ENCODE measurements at regions not wholly inside any gene's neighbourhood (a gene's known extent, or its start where the extent isn't known, plus 50 kb on each side); places are given as distances from the start of the nearest gene placed in this dataset.

DNA sequence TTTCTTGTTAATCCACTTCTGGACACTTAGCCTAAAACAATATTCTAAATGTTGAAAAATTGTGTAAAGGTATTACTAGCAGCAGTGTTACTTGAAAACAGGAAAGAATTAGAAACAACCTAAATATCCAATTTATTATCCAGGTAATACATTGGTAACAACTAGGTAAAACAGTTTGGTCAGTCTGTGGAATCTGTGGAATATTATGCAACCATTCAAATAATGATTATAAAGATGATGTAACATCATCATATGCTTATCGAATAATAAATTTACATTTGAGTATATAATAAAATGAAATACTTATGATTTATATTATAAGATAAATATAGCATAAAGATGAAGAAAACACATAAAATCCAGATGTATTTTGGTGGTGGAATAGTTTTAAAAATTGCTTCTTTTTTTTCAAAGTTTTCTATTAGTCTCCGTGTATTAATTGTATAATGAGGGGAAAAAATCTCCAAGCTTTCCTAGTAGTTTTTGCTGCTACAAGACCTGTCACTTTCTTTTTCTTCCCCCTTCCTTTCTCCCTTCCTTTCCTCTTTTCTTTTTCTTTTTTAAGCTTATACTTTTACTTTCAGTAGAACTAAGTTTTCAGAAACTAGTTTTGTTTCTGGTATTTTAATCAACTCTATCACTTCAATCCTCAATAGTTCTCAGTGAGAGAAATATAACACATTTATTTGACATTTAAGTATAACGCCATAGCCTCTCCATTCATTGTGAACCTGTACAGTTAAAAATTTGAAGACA is 197.8 kb upstream of the HMCN1 start:
- no peak for DNase-seq
- POLR2A ChIA-PET, result interaction anchor here (0.8 kb wide), 1 partner anchor 15 kb away, joined by 3 read pairs; no protein-coding TSS in a partner anchor
- no peak overlapping the region for H3K4me3 ChIP-seq (ENCODE audit: control insufficient read depth in 1 of 7, extremely low read depth in 1 of 7, insufficient read depth in 4 of 7, low read depth in 2 of 7, low read length in 6 of 7)
- no peaks in the 10 kb centered on the region for H3K9me3 ChIP-seq (ENCODE audit: control extremely low read depth in 1 of 5, control insufficient read depth in 4 of 5, insufficient read depth in 2 of 5, low read depth in 1 of 5, low read length in 4 of 5)
- no peaks in the 10 kb centered on the region for H3K36me3 ChIP-seq (ENCODE audit: control insufficient read depth in 4 of 4, insufficient read depth in 4 of 4, low read length in 3 of 4)
- H3K27me3 ChIP-seq (replicated peaks in 2 of 5; ENCODE audit: control insufficient read depth in 4 of 5, insufficient read depth in 5 of 5, low read length in 4 of 5), result no peaks in the 10 kb centered on the region
- CTCF ChIA-PET, result no interaction called here
- no CpG with 5 or more reads among the region's 3 CpGs for WGBS (ENCODE audit: insufficient coverage)
- H3K4me1 ChIP-seq (ENCODE audit: control extremely low read depth in 1 of 4, control insufficient read depth in 4 of 4, insufficient read depth in 4 of 4, low read length in 3 of 4), result peaks cover 0 to 5% (median 2%) of the 10 kb centered on the region in 4 experiments
- H3K27ac ChIP-seq (ENCODE audit: insufficient read depth in 1 of 2, low read depth in 1 of 2, low read length in 2 of 2, poor library complexity in 1 of 2, severe bottlenecking in 2 of 2), result no peak overlapping the region

DNA sequence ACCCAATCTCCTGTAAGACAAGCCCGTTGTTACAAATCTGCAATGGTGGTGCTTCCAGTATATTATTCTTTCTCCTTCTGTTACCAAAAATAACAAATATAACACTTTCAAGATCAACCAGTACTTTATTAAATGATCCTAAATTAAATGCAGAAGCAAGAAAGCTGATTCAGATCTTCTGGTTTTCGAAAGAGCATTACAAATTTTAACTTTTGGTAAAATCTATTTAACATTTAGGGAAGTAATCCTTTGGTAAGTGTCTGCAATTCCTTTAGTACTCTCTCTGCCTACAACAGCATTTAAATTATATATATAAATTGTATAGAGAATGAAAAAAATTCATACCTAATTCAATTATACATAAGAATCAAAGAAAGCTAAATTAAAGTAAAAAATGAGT is 198.6 kb upstream of the HMCN1 start:
- no peak for DNase-seq
- POLR2A ChIA-PET, result no interaction called here
- Histone ChIP-seq H3K36me3 (ENCODE audit: control insufficient read depth in 4 of 4, insufficient read depth in 4 of 4, low read length in 3 of 4) (no peaks in the 10 kb centered on the region), H3K4me1 (ENCODE audit: control extremely low read depth in 1 of 4, control insufficient read depth in 4 of 4, insufficient read depth in 4 of 4, low read length in 3 of 4) (peaks cover 0 to 5% (median 2%) of the 10 kb centered on the region in 4 experiments), H3K9me3 (ENCODE audit: control extremely low read depth in 1 of 5, control insufficient read depth in 4 of 5, insufficient read depth in 2 of 5, low read depth in 1 of 5, low read length in 4 of 5) (no peaks in the 10 kb centered on the region), H3K27ac (ENCODE audit: insufficient read depth in 1 of 2, low read depth in 1 of 2, low read length in 2 of 2, poor library complexity in 1 of 2, severe bottlenecking in 2 of 2) (no peak overlapping the region), H3K4me3 (ENCODE audit: control insufficient read depth in 1 of 7, extremely low read depth in 1 of 7, insufficient read depth in 4 of 7, low read depth in 2 of 7, low read length in 6 of 7) (no peak overlapping the region), H3K27me3 (replicated peaks in 2 of 5; ENCODE audit: control insufficient read depth in 4 of 5, insufficient read depth in 5 of 5, low read length in 4 of 5) (no peaks in the 10 kb centered on the region)
- WGBS (ENCODE audit: insufficient coverage), result 100% methylated on average over 1 of the region's 2 CpGs
- CTCF ChIA-PET, result no interaction called here

DNA sequence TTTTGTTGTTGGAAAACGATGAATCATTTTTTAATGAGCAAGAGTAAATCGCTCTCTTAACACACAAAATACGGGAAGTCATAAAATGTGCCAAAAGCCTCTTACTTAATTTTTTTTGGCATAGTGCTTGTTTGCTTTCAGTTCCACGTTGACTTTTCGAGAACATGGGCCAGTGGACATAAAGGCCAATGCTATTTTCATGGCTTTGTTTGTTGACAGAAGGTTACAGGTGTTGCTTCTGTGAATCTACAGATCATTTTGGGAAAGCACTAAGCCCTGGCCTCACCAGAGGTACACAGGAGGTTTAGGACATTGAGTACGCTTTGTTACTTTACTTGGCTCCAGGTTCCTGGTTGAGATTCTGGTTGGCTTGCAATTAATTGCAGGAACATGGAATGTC is 199.4 kb upstream of the HMCN1 start:
- Histone ChIP-seq H3K9me3 (ENCODE audit: control extremely low read depth in 1 of 5, control insufficient read depth in 4 of 5, insufficient read depth in 2 of 5, low read depth in 1 of 5, low read length in 4 of 5) (no peaks in the 10 kb centered on the region), H3K4me3 (ENCODE audit: control insufficient read depth in 1 of 7, extremely low read depth in 1 of 7, insufficient read depth in 4 of 7, low read depth in 2 of 7, low read length in 6 of 7) (peak overlapping the region in 1 of 7 experiments; percentile 12), H3K36me3 (ENCODE audit: control insufficient read depth in 4 of 4, insufficient read depth in 4 of 4, low read length in 3 of 4) (no peaks in the 10 kb centered on the region), H3K4me1 (ENCODE audit: control extremely low read depth in 1 of 4, control insufficient read depth in 4 of 4, insufficient read depth in 4 of 4, low read length in 3 of 4) (peaks cover 0 to 5% (median 2%) of the 10 kb centered on the region in 4 experiments), H3K27me3 (replicated peaks in 2 of 5; ENCODE audit: control insufficient read depth in 4 of 5, insufficient read depth in 5 of 5, low read length in 4 of 5) (no peaks in the 10 kb centered on the region), H3K27ac (ENCODE audit: insufficient read depth in 1 of 2, low read depth in 1 of 2, low read length in 2 of 2, poor library complexity in 1 of 2, severe bottlenecking in 2 of 2) (no peak overlapping the region)
- DNase-seq, result peak in 2 of 3 donors; percentile 44 to 57
- ChIA-PET POLR2A (no interaction called here), CTCF (no interaction called here)
- 90% methylated on average over 4 of the region's 6 CpGs for WGBS (ENCODE audit: insufficient coverage)

DNA sequence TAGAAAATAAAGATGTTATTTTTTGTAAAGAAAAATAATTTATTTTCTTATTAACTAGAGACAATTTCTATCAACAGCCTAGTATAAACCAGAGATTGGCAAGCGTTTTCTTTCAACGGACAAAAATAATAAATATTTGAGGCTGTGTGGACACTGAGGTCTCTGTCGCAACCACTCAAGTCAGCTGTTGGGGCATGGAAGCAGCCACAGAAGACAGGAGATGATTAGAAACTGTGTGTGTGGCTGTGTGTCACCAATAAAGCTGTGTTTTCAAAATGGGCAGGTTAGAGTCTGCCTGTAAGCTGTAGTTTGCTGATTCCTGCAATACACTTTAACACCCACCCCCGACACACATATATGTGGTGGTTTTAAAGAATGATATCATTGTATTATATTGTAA is 200.6 kb upstream of the HMCN1 start:
- H3K36me3 ChIP-seq (ENCODE audit: control insufficient read depth in 4 of 4, insufficient read depth in 4 of 4, low read length in 3 of 4), result no peaks in the 10 kb centered on the region
- no peak overlapping the region for H3K27ac ChIP-seq (ENCODE audit: insufficient read depth in 1 of 2, low read depth in 1 of 2, low read length in 2 of 2, poor library complexity in 1 of 2, severe bottlenecking in 2 of 2)
- POLR2A ChIA-PET, result interaction anchor here (0.6 kb wide), 1 partner anchor 307 kb away, joined by 3 read pairs; no protein-coding TSS in a partner anchor
- CTCF ChIA-PET, result interaction anchor here (1.0 kb wide), 1 partner anchor 8 kb away, joined by 3 read pairs; no protein-coding TSS in a partner anchor
- 100% methylated on average over 3 of the region's 4 CpGs for WGBS (ENCODE audit: insufficient coverage)
- DNase-seq, result no peak
- H3K4me3 ChIP-seq (ENCODE audit: control insufficient read depth in 1 of 7, extremely low read depth in 1 of 7, insufficient read depth in 4 of 7, low read depth in 2 of 7, low read length in 6 of 7), result no peak overlapping the region
- H3K9me3 ChIP-seq (ENCODE audit: control extremely low read depth in 1 of 5, control insufficient read depth in 4 of 5, insufficient read depth in 2 of 5, low read depth in 1 of 5, low read length in 4 of 5), result no peaks in the 10 kb centered on the region
- no peaks in the 10 kb centered on the region for H3K27me3 ChIP-seq (replicated peaks in 2 of 5; ENCODE audit: control insufficient read depth in 4 of 5, insufficient read depth in 5 of 5, low read length in 4 of 5)
- H3K4me1 ChIP-seq (ENCODE audit: control extremely low read depth in 1 of 4, control insufficient read depth in 4 of 4, insufficient read depth in 4 of 4, low read length in 3 of 4), result peaks cover 0 to 5% (median 2%) of the 10 kb centered on the region in 4 experiments

DNA sequence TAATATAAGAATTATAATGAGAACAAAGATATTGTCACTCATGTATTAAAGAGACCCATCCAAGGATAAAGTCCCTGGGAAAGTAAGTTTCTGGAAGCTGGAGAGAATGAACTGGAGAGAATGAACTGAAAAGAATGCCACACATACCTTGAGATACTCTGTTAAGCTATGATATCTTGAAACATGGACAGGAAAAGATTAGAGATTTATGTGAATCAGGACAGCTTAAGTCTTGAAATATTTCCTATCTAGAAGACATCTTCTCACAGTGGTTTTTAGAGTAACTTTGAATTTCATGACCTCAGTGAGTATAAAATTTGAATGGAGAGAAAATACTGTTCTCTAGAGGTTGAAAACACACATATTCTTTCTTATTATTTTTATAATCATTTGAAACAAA is 201.3 kb upstream of the HMCN1 start:
- POLR2A ChIA-PET, result interaction anchor here (0.6 kb wide), 1 partner anchor 306 kb away, joined by 3 read pairs; no protein-coding TSS in a partner anchor
- Histone ChIP-seq H3K4me1 (ENCODE audit: control extremely low read depth in 1 of 4, control insufficient read depth in 4 of 4, insufficient read depth in 4 of 4, low read length in 3 of 4) (peaks cover 0 to 5% (median 2%) of the 10 kb centered on the region in 4 experiments), H3K36me3 (ENCODE audit: control insufficient read depth in 4 of 4, insufficient read depth in 4 of 4, low read length in 3 of 4) (no peaks in the 10 kb centered on the region), H3K9me3 (ENCODE audit: control extremely low read depth in 1 of 5, control insufficient read depth in 4 of 5, insufficient read depth in 2 of 5, low read depth in 1 of 5, low read length in 4 of 5) (no peaks in the 10 kb centered on the region), H3K27me3 (replicated peaks in 2 of 5; ENCODE audit: control insufficient read depth in 4 of 5, insufficient read depth in 5 of 5, low read length in 4 of 5) (no peaks in the 10 kb centered on the region), H3K27ac (ENCODE audit: insufficient read depth in 1 of 2, low read depth in 1 of 2, low read length in 2 of 2, poor library complexity in 1 of 2, severe bottlenecking in 2 of 2) (no peak overlapping the region), H3K4me3 (ENCODE audit: control insufficient read depth in 1 of 7, extremely low read depth in 1 of 7, insufficient read depth in 4 of 7, low read depth in 2 of 7, low read length in 6 of 7) (no peak overlapping the region)
- CTCF ChIA-PET, result interaction anchor here (0.8 to 1.2 kb wide), 3 partner anchors 9 to 137 kb away, joined by 3 read pairs; no protein-coding TSS in a partner anchor
- DNase-seq, result no peak

DNA sequence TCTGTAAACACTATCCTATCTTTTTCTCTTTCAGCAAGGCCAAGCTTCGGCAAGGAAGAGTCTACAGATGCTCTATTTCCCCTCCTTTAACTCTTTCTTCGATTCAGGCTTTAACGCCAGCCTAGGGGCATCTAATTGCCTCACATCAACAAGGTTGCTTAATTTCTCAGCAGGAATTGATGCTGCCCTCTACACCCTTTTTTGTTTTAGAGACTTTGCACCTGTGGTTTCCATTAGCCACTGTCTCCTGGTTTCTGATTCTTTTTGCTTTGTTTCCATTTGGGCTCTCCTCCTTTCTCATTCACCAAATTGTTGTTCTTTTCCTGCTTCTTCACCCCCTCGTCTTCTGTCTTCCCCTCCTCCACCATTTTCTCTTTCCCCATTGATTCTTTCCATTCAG is 202.4 kb upstream of the HMCN1 start:
- H3K36me3 ChIP-seq (ENCODE audit: control insufficient read depth in 4 of 4, insufficient read depth in 4 of 4, low read length in 3 of 4), result no peaks in the 10 kb centered on the region
- H3K27ac ChIP-seq (ENCODE audit: insufficient read depth in 1 of 2, low read depth in 1 of 2, low read length in 2 of 2, poor library complexity in 1 of 2, severe bottlenecking in 2 of 2), result no peak overlapping the region
- no peak for DNase-seq
- no peaks in the 10 kb centered on the region for H3K27me3 ChIP-seq (replicated peaks in 2 of 5; ENCODE audit: control insufficient read depth in 4 of 5, insufficient read depth in 5 of 5, low read length in 4 of 5)
- H3K4me3 ChIP-seq (ENCODE audit: control insufficient read depth in 1 of 7, extremely low read depth in 1 of 7, insufficient read depth in 4 of 7, low read depth in 2 of 7, low read length in 6 of 7), result no peak overlapping the region
- WGBS (ENCODE audit: insufficient coverage), result 97% methylated on average over 3 of the region's 4 CpGs
- ChIA-PET POLR2A (no interaction called here), CTCF (no interaction called here)
- H3K9me3 ChIP-seq (ENCODE audit: control extremely low read depth in 1 of 5, control insufficient read depth in 4 of 5, insufficient read depth in 2 of 5, low read depth in 1 of 5, low read length in 4 of 5), result no peaks in the 10 kb centered on the region
- H3K4me1 ChIP-seq (ENCODE audit: control extremely low read depth in 1 of 4, control insufficient read depth in 4 of 4, insufficient read depth in 4 of 4, low read length in 3 of 4), result peaks cover 0 to 6% (median 3%) of the 10 kb centered on the region in 4 experiments

DNA sequence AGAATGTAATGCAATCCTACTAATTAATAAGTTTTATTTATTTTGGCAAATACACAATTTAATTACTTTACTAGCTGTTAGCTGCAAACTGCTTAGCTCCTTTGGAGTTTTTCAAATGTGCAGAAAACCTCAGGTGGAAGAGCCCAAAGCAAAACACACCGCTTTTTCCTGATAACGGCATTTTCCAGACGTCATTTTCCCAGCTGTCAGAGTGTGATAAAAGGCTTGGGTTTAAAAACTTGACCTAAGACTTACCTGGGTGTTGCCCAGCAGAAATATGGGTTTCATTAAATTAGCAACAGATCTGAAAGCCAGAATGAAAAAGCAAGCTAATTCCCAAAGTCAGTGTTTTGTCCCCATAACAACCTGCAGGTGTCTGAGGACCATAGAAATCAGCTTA is 204.0 kb upstream of the HMCN1 start:
- Histone ChIP-seq H3K4me3 (ENCODE audit: control insufficient read depth in 1 of 7, extremely low read depth in 1 of 7, insufficient read depth in 4 of 7, low read depth in 2 of 7, low read length in 6 of 7) (no peak overlapping the region), H3K27ac (ENCODE audit: insufficient read depth in 1 of 2, low read depth in 1 of 2, low read length in 2 of 2, poor library complexity in 1 of 2, severe bottlenecking in 2 of 2) (no peak overlapping the region), H3K9me3 (ENCODE audit: control extremely low read depth in 1 of 5, control insufficient read depth in 4 of 5, insufficient read depth in 2 of 5, low read depth in 1 of 5, low read length in 4 of 5) (no peaks in the 10 kb centered on the region), H3K4me1 (ENCODE audit: control extremely low read depth in 1 of 4, control insufficient read depth in 4 of 4, insufficient read depth in 4 of 4, low read length in 3 of 4) (peaks cover 0 to 12% (median 4%) of the 10 kb centered on the region in 4 experiments), H3K27me3 (replicated peaks in 2 of 5; ENCODE audit: control insufficient read depth in 4 of 5, insufficient read depth in 5 of 5, low read length in 4 of 5) (no peaks in the 10 kb centered on the region), H3K36me3 (ENCODE audit: control insufficient read depth in 4 of 4, insufficient read depth in 4 of 4, low read length in 3 of 4) (no peaks in the 10 kb centered on the region)
- CTCF ChIA-PET, result interaction anchor here (1.6 kb wide), 1 partner anchor 11 kb away, joined by 5 read pairs; no protein-coding TSS in a partner anchor
- POLR2A ChIA-PET, result no interaction called here
- no peak for DNase-seq
- 100% methylated on average over 3 of the region's 3 CpGs for WGBS (ENCODE audit: insufficient coverage)
